ENCODE measurements at regions not wholly inside any gene's neighbourhood (a gene's known extent, or its start where the extent isn't known, plus 50 kb on each side); places are given as distances from the start of the nearest gene placed in this dataset.

- Histone ChIP-seq H4K8ac (ENCODE audit: low read length) (no peak overlapping the region), H3K79me1 (replicated peaks; ENCODE audit: low read length, poor library complexity, severe bottlenecking) (no peaks in the 10 kb centered on the region), H2BK120ac (ENCODE audit: low read depth, low read length) (no peak overlapping the region), H3K9me3 (ENCODE audit: control insufficient read depth, low read length) (no peaks in the 10 kb centered on the region), H3K4ac (ENCODE audit: low read depth in 1 of 2, low read length in 2 of 2) (no peak overlapping the region), H2BK12ac (ENCODE audit: low read length in 2 of 2) (no peak overlapping the region), H3K14ac (ENCODE audit: low read length in 2 of 2) (no peak overlapping the region), H3K23ac (ENCODE audit: low read length in 2 of 2) (no peak overlapping the region), H3K4me1 (ENCODE audit: control insufficient read depth, insufficient read depth, low read depth, low read length) (no peaks in the 10 kb centered on the region), H3K27me3 (ENCODE audit: control insufficient read depth in 1 of 2, insufficient read depth in 1 of 2, low read length in 2 of 2) (peaks cover 0 to 8% of the 10 kb centered on the region in 2 experiments), H3K18ac (ENCODE audit: low read depth in 1 of 2, low read length in 2 of 2) (no peak overlapping the region), H3K4me3 (ENCODE audit: insufficient read depth in 1 of 2, low read depth in 1 of 2, low read length in 2 of 2) (no peak overlapping the region), H3K27ac (ENCODE audit: low read length, poor library complexity, severe bottlenecking) (no peak overlapping the region), H4K91ac (ENCODE audit: low read length) (no peak overlapping the region), H2BK15ac (ENCODE audit: low read depth, poor library complexity, severe bottlenecking) (no peak overlapping the region), H2AK5ac (ENCODE audit: low read length, severe bottlenecking) (no peak overlapping the region), H2BK5ac (ENCODE audit: low read depth, low read length, poor library complexity, severe bottlenecking) (no peak overlapping the region), H2AFZ (ENCODE audit: low read depth, low read length) (no peak overlapping the region), H3K36me3 (ENCODE audit: control insufficient read depth in 1 of 2, insufficient read depth in 2 of 2, low read depth in 1 of 2, low read length in 2 of 2) (no peaks in the 10 kb centered on the region), H3K9ac (ENCODE audit: low read length) (no peak overlapping the region), H3K4me2 (ENCODE audit: low read length, poor library complexity, severe bottlenecking) (no peak overlapping the region)
- 96% methylated on average over 2 of the region's 2 CpGs for WGBS
- DNase-seq, result no peak
Observed at GRCh38 chrX:38861489-38861888, 60.2 kb downstream of the MID1IP1 start.

GRCh38 chrX:38862100-38862499 is 60.8 kb downstream of the MID1IP1 start:
- Histone ChIP-seq H2AK5ac (ENCODE audit: low read length, severe bottlenecking) (no peak overlapping the region), H3K4me1 (ENCODE audit: control insufficient read depth, insufficient read depth, low read depth, low read length) (no peaks in the 10 kb centered on the region), H3K36me3 (ENCODE audit: control insufficient read depth in 1 of 2, insufficient read depth in 2 of 2, low read depth in 1 of 2, low read length in 2 of 2) (no peaks in the 10 kb centered on the region), H3K4me2 (ENCODE audit: low read length, poor library complexity, severe bottlenecking) (no peak overlapping the region), H3K27me3 (ENCODE audit: control insufficient read depth in 1 of 2, insufficient read depth in 1 of 2, low read length in 2 of 2) (peaks cover 0 to 8% of the 10 kb centered on the region in 2 experiments), H2BK12ac (ENCODE audit: low read length in 2 of 2) (no peak overlapping the region), H3K4ac (ENCODE audit: low read depth in 1 of 2, low read length in 2 of 2) (no peak overlapping the region), H3K9me3 (ENCODE audit: control insufficient read depth, low read length) (no peaks in the 10 kb centered on the region), H2BK15ac (ENCODE audit: low read depth, poor library complexity, severe bottlenecking) (no peak overlapping the region), H3K18ac (ENCODE audit: low read depth in 1 of 2, low read length in 2 of 2) (no peak overlapping the region), H2BK5ac (ENCODE audit: low read depth, low read length, poor library complexity, severe bottlenecking) (no peak overlapping the region), H4K91ac (ENCODE audit: low read length) (no peak overlapping the region), H3K23ac (ENCODE audit: low read length in 2 of 2) (no peak overlapping the region), H3K79me1 (replicated peaks; ENCODE audit: low read length, poor library complexity, severe bottlenecking) (no peaks in the 10 kb centered on the region), H2AFZ (ENCODE audit: low read depth, low read length) (no peak overlapping the region), H3K14ac (ENCODE audit: low read length in 2 of 2) (no peak overlapping the region), H4K8ac (ENCODE audit: low read length) (no peak overlapping the region), H2BK120ac (ENCODE audit: low read depth, low read length) (no peak overlapping the region), H3K27ac (ENCODE audit: low read length, poor library complexity, severe bottlenecking) (no peak overlapping the region), H3K4me3 (ENCODE audit: insufficient read depth in 1 of 2, low read depth in 1 of 2, low read length in 2 of 2) (no peak overlapping the region), H3K9ac (ENCODE audit: low read length) (no peak overlapping the region)
- WGBS, result 93% methylated on average over 1 of the region's 3 CpGs
- DNase-seq, result no peak

GRCh38 chrX:38864165-38864564 is 62.9 kb downstream of the MID1IP1 start:
- Histone ChIP-seq H3K9ac (ENCODE audit: low read length) (no peak overlapping the region), H3K4me1 (ENCODE audit: control insufficient read depth, insufficient read depth, low read depth, low read length) (no peaks in the 10 kb centered on the region), H2BK15ac (ENCODE audit: low read depth, poor library complexity, severe bottlenecking) (no peak overlapping the region), H3K4me3 (ENCODE audit: insufficient read depth in 1 of 2, low read depth in 1 of 2, low read length in 2 of 2) (no peak overlapping the region), H3K4me2 (ENCODE audit: low read length, poor library complexity, severe bottlenecking) (no peak overlapping the region), H3K36me3 (ENCODE audit: control insufficient read depth in 1 of 2, insufficient read depth in 2 of 2, low read depth in 1 of 2, low read length in 2 of 2) (no peaks in the 10 kb centered on the region), H2BK5ac (ENCODE audit: low read depth, low read length, poor library complexity, severe bottlenecking) (no peak overlapping the region), H3K27me3 (ENCODE audit: control insufficient read depth in 1 of 2, insufficient read depth in 1 of 2, low read length in 2 of 2) (peaks cover 0 to 8% of the 10 kb centered on the region in 2 experiments), H3K23ac (ENCODE audit: low read length in 2 of 2) (no peak overlapping the region), H3K27ac (ENCODE audit: low read length, poor library complexity, severe bottlenecking) (no peak overlapping the region), H3K14ac (ENCODE audit: low read length in 2 of 2) (no peak overlapping the region), H2BK120ac (ENCODE audit: low read depth, low read length) (no peak overlapping the region), H2AK5ac (ENCODE audit: low read length, severe bottlenecking) (no peak overlapping the region), H2BK12ac (ENCODE audit: low read length in 2 of 2) (no peak overlapping the region), H4K8ac (ENCODE audit: low read length) (no peak overlapping the region), H4K91ac (ENCODE audit: low read length) (no peak overlapping the region), H3K4ac (ENCODE audit: low read depth in 1 of 2, low read length in 2 of 2) (no peak overlapping the region), H3K9me3 (ENCODE audit: control insufficient read depth, low read length) (no peaks in the 10 kb centered on the region), H3K79me1 (replicated peaks; ENCODE audit: low read length, poor library complexity, severe bottlenecking) (no peaks in the 10 kb centered on the region), H3K18ac (ENCODE audit: low read depth in 1 of 2, low read length in 2 of 2) (no peak overlapping the region), H2AFZ (ENCODE audit: low read depth, low read length) (no peak overlapping the region)
- DNase-seq, result peak; percentile 1
- no CpG with 5 or more reads among the region's 1 CpG for WGBS

- Histone ChIP-seq H3K27me3 (ENCODE audit: control insufficient read depth in 1 of 2, insufficient read depth in 1 of 2, low read length in 2 of 2) (peaks cover 0 to 6% of the 10 kb centered on the region in 2 experiments), H3K4ac (ENCODE audit: low read depth in 1 of 2, low read length in 2 of 2) (no peak overlapping the region), H2BK15ac (ENCODE audit: low read depth, poor library complexity, severe bottlenecking) (no peak overlapping the region), H4K8ac (ENCODE audit: low read length) (no peak overlapping the region), H3K4me2 (ENCODE audit: low read length, poor library complexity, severe bottlenecking) (no peak overlapping the region), H3K9ac (ENCODE audit: low read length) (peak overlapping the region; percentile 85), H3K79me1 (replicated peaks; ENCODE audit: low read length, poor library complexity, severe bottlenecking) (no peaks in the 10 kb centered on the region), H3K27ac (ENCODE audit: low read length, poor library complexity, severe bottlenecking) (no peak overlapping the region), H2AK5ac (ENCODE audit: low read length, severe bottlenecking) (no peak overlapping the region), H3K4me3 (ENCODE audit: insufficient read depth in 1 of 2, low read depth in 1 of 2, low read length in 2 of 2) (no peak overlapping the region), H2AFZ (ENCODE audit: low read depth, low read length) (no peak overlapping the region), H2BK120ac (ENCODE audit: low read depth, low read length) (no peak overlapping the region), H2BK12ac (ENCODE audit: low read length in 2 of 2) (no peak overlapping the region), H3K14ac (ENCODE audit: low read length in 2 of 2) (no peak overlapping the region), H3K4me1 (ENCODE audit: control insufficient read depth, insufficient read depth, low read depth, low read length) (no peaks in the 10 kb centered on the region), H4K91ac (ENCODE audit: low read length) (no peak overlapping the region), H2BK5ac (ENCODE audit: low read depth, low read length, poor library complexity, severe bottlenecking) (no peak overlapping the region), H3K18ac (ENCODE audit: low read depth in 1 of 2, low read length in 2 of 2) (no peak overlapping the region), H3K9me3 (ENCODE audit: control insufficient read depth, low read length) (no peaks in the 10 kb centered on the region), H3K23ac (ENCODE audit: low read length in 2 of 2) (no peak overlapping the region), H3K36me3 (ENCODE audit: control insufficient read depth in 1 of 2, insufficient read depth in 2 of 2, low read depth in 1 of 2, low read length in 2 of 2) (no peaks in the 10 kb centered on the region)
- no peak for DNase-seq
- 89% methylated on average over 5 of the region's 6 CpGs for WGBS
Observed at GRCh38 chrX:38868321-38868720, 67.1 kb downstream of the MID1IP1 start.
